ENCODE measurements at regions not wholly inside any gene's neighbourhood (a gene's known extent, or its start where the extent isn't known, plus 50 kb on each side); places are given as distances from the start of the nearest gene placed in this dataset.

DNA sequence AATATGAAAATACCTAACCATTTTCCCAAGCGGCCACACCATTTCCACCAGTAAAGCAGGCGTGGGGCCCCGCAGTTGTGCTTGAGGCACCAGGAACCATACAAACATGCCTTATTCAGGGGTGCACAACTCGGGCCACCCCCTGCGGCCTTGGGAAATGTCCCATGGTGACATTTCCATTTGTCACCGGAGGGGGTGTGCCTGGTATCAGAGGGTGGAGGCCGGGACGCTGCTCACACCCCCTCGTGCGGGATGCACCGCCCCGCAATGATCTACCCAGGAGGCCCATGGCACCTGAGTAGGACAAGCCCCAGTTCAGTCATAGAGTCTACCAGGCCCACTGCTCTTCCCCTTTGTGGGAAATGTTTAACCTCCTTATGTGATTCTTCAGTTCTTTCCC is 218.8 kb downstream of the TEX29 start:
- DNase-seq, result no peak
- Histone ChIP-seq H3K4me1 (ENCODE audit: insufficient read depth) (no peaks in the 10 kb centered on the region), H3K9me3 (no peaks in the 10 kb centered on the region), H3K27me3 (no peaks in the 10 kb centered on the region), H3K27ac (no peak overlapping the region), H3K36me3 (no peaks in the 10 kb centered on the region), H3K4me3 (no peak overlapping the region)
- intact Hi-C loops (cut with DNase I), result no loop called here
- TF ChIP-seq EP300 (IDR thresholded peaks at IDR 0.05), result no peak
- TF ChIP-seq POLR2A (IDR thresholded peaks at IDR 0.05), result no peak
- TF ChIP-seq, protein P1, sequence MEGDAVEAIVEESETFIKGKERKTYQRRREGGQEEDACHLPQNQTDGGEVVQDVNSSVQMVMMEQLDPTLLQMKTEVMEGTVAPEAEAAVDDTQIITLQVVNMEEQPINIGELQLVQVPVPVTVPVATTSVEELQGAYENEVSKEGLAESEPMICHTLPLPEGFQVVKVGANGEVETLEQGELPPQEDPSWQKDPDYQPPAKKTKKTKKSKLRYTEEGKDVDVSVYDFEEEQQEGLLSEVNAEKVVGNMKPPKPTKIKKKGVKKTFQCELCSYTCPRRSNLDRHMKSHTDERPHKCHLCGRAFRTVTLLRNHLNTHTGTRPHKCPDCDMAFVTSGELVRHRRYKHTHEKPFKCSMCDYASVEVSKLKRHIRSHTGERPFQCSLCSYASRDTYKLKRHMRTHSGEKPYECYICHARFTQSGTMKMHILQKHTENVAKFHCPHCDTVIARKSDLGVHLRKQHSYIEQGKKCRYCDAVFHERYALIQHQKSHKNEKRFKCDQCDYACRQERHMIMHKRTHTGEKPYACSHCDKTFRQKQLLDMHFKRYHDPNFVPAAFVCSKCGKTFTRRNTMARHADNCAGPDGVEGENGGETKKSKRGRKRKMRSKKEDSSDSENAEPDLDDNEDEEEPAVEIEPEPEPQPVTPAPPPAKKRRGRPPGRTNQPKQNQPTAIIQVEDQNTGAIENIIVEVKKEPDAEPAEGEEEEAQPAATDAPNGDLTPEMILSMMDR (IDR thresholded peaks at IDR 0.05), result no peak
- WGBS, 3 donors, result 82 to 89% (median 88%) methylated on average over 12 of the region's 12 CpGs

DNA sequence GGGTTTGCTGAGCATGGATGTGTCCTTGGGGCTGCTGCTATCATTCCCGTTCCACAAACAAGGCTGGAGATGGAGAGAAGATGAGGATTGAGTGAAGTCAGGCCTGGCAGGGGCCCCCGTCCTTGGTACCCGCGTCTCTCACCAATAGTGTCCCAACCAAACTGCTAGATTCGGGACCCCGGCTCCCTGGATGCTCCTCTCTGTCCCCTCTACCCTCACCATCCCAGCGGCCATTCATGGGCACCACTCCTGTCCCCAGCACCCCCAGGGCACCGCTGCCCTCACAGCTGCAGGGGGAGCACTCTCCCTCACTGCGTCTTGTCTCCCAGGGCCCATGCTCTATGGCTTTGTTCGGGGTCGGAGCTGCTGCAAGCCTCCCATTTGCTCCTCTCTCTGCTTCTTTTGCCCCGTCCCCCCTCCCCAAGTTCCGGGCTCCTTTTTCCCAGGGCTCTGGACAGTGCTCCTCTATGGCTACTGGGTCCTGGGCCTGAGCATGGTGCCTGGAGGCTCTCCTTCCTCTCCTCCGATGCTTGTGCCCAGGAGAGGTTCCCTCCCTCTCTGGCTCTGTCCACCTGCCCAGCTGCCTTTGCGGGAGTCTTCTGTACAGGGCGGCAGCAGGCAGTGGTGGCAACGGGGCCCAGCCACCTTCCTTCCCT is 219.5 kb downstream of the TEX29 start:
- Histone ChIP-seq H3K9me3 (no peaks in the 10 kb centered on the region), H3K4me3 (no peak overlapping the region), H3K36me3 (no peaks in the 10 kb centered on the region), H3K4me1 (ENCODE audit: insufficient read depth) (no peaks in the 10 kb centered on the region), H3K27me3 (no peaks in the 10 kb centered on the region), H3K27ac (no peak overlapping the region)
- intact Hi-C loops (cut with DNase I), result no loop called here
- 70 to 82% (median 76%) methylated on average over 17 of the region's 17 CpGs for WGBS, 3 donors
- DNase-seq, result no peak
- TF ChIP-seq POLR2A (IDR thresholded peaks at IDR 0.05) (no peak), EP300 (IDR thresholded peaks at IDR 0.05) (no peak)
- TF ChIP-seq, protein P1 (IDR thresholded peaks at IDR 0.05), result no peak

DNA sequence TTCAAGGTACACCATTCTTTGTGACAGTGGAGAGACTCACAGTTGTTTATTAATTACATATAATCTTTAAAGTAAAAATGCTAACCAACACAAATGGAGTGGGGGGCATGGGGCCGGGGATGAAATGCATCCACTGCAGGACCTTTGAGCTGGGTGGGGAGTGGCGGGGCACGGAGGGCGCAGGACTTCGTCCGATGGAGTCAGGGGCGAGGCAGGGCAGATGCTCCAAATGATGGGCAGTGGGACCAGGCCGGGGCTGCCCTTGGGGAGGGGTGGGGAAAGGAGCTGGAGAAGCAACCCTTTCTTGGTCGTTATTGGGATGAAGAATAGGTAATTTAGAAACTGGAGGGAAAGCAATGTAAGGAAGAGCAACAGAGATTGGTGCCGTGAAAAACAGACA is 220.0 kb downstream of the TEX29 start:
- DNase-seq, result no peak
- no peak for TF ChIP-seq EP300 (IDR thresholded peaks at IDR 0.05)
- H3K9me3 ChIP-seq, result no peaks in the 10 kb centered on the region
- intact Hi-C loops (cut with DNase I), result no loop called here
- no peaks in the 10 kb centered on the region for H3K36me3 ChIP-seq
- no peaks in the 10 kb centered on the region for H3K27me3 ChIP-seq
- no peaks in the 10 kb centered on the region for H3K4me1 ChIP-seq (ENCODE audit: insufficient read depth)
- no peak overlapping the region for H3K4me3 ChIP-seq
- 78 to 87% (median 85%) methylated on average over 10 of the region's 10 CpGs for WGBS, 3 donors
- no peak overlapping the region for H3K27ac ChIP-seq

DNA sequence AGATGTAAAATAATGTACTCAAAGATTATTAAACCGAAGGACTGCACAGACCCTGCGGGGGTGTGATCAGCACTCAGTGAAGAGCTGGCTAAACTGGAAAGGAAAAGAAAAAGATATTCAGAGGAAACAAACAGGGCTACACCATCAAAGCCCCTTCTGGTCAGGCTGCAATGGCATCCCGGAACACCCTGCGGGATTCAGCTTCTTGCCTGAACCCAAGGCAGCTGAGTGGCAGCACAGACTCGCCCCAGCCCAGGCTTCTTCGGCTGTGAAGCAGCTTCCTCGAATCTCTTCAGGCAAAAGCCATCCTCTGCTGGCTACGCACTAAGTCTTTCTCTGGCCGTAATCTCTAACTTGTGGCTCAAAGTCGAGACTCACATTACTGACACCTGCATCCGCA is 220.9 kb downstream of the TEX29 start:
- TF ChIP-seq, protein P1 (IDR thresholded peaks at IDR 0.05), result no peak
- TF ChIP-seq POLR2A (IDR thresholded peaks at IDR 0.05) (no peak), EP300 (IDR thresholded peaks at IDR 0.05) (no peak)
- Histone ChIP-seq H3K4me3 (no peak overlapping the region), H3K27ac (no peak overlapping the region), H3K27me3 (no peaks in the 10 kb centered on the region), H3K9me3 (no peaks in the 10 kb centered on the region), H3K4me1 (ENCODE audit: insufficient read depth) (no peaks in the 10 kb centered on the region), H3K36me3 (no peaks in the 10 kb centered on the region)
- 60 to 62% (median 61%) methylated on average over 11 of the region's 11 CpGs for WGBS, 3 donors
- DNase-seq, result no peak
- intact Hi-C loops (cut with DNase I), result no loop called here

DNA sequence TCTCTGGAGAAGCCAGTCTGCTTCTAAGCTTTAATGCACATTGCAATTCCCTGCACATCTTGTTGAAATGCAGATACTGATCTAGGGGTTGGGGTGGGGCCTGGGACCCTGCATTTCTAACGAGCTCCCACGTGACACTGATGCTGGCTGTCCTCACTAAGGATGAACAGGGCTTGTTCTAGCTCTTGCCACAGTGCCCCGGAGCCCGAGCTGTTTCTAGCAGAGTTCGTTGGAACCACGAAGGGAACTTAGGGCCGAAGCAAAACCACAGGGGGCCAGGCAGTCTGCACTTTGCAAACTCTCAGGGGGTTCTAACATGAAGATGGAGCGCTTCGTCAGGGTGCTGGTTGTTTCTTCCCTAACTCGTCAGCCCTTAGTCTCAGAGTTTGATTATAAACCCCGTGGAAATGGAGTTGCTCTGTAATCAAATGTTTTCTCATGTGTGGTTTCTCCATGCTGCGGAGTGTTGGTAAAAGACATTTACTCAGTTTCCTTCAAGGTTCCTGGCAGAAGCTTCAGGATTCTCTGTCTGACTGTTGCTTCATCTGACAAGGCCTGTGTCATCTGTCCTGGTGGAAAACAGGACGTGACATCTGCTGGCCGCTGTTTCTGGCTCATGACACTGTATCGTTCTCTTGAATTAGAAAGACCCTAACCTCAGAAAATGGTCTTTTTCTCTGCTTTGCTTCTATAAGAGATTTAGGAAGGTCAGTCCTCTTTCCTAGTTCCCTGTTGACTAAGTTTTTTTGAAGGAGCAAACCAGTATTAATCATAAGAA is 221.5 kb downstream of the TEX29 start:
- Histone ChIP-seq H3K27me3 (no peaks in the 10 kb centered on the region), H3K36me3 (no peaks in the 10 kb centered on the region), H3K9me3 (no peaks in the 10 kb centered on the region), H3K27ac (no peak overlapping the region), H3K4me1 (ENCODE audit: insufficient read depth) (no peaks in the 10 kb centered on the region), H3K4me3 (no peak overlapping the region)
- WGBS, 3 donors, result 69 to 81% (median 77%) methylated on average over 15 of the region's 15 CpGs
- intact Hi-C loops (cut with DNase I), result no loop called here
- no peak for DNase-seq
- TF ChIP-seq, protein P1 (IDR thresholded peaks at IDR 0.05), result no peak
- TF ChIP-seq EP300 (IDR thresholded peaks at IDR 0.05) (no peak), POLR2A (IDR thresholded peaks at IDR 0.05) (no peak)

Data from ovary (tissue), 7 donors.